HG03469 (cell line): ENCODE measurements at regions not wholly inside any gene's neighbourhood (a gene's known extent, or its start where the extent isn't known, plus 50 kb on each side); places are given as distances from the start of the nearest gene placed in this dataset.
"Not testable (repeated sequence)": the region's sequence is repeated elsewhere in the genome, so short reads cannot be mapped to it uniquely, and the experiment has no call there.

Experiments
- ATAC-seq: cut with Tn5 transposase; IDR thresholded peaks from one replicate; pipeline ENCODE4 v1.9.1; 2021; ENCODE audit warnings: mild to moderate bottlenecking, moderate library complexity, moderate number of reproducible peaks; ENCODE audit not compliant: unreplicated experiment

GRCh38 chr5:167912941-167913665, 378.3 kb upstream of the WWC1 start:
- no peak for ATAC-seq

- ATAC-seq = no peak
Observed at GRCh38 chr5:167915237-167915636, 376.2 kb upstream of the WWC1 start.

- ATAC-seq = no peak
Observed at GRCh38 chr5:167916261-167916691, 375.2 kb upstream of the WWC1 start.

- ATAC-seq = no peak
Observed at GRCh38 chr5:167916706-167917105, 374.7 kb upstream of the WWC1 start.

- no peak for ATAC-seq
Observed at GRCh38 chr5:167918184-167918812, 373.1 kb upstream of the WWC1 start.

GRCh38 chr5:167918813-167919483, 372.5 kb upstream of the WWC1 start:
- ATAC-seq = no peak

GRCh38 chr5:167920589-167920988, 370.9 kb upstream of the WWC1 start:
- no peak for ATAC-seq

GRCh38 chr5:167921796-167922195, 369.6 kb upstream of the WWC1 start:
- no peak for ATAC-seq

- ATAC-seq = no peak
Observed at GRCh38 chr5:167923396-167923795, 368.0 kb upstream of the WWC1 start.

GRCh38 chr5:167929841-167930240, 361.6 kb upstream of the WWC1 start:
- ATAC-seq = no peak

- ATAC-seq = no peak
Observed at GRCh38 chr5:167934551-167934971, 356.9 kb upstream of the WWC1 start.

- no peak for ATAC-seq
Observed at GRCh38 chr5:167936022-167936421, 355.4 kb upstream of the WWC1 start.

- ATAC-seq = no peak
Observed at GRCh38 chr5:167936944-167937634, 354.4 kb upstream of the WWC1 start.

- no peak for ATAC-seq
Observed at GRCh38 chr5:167937635-167937998, 353.8 kb upstream of the WWC1 start.

GRCh38 chr5:167939686-167940085, 351.8 kb upstream of the WWC1 start:
- ATAC-seq = no peak

GRCh38 chr5:167940911-167941310, 350.5 kb upstream of the WWC1 start:
- ATAC-seq = no peak

GRCh38 chr5:167941556-167941955, 349.9 kb upstream of the WWC1 start:
- ATAC-seq = not testable (repeated sequence)

GRCh38 chr5:167943343-167943742, 348.1 kb upstream of the WWC1 start:
- ATAC-seq = no peak

- no peak for ATAC-seq
Observed at GRCh38 chr5:167944121-167944852, 347.2 kb upstream of the WWC1 start.

GRCh38 chr5:167945542-167946384, 345.7 kb upstream of the WWC1 start:
- ATAC-seq = no peak
